ENCODE measurements at regions not wholly inside any gene's neighbourhood (a gene's known extent, or its start where the extent isn't known, plus 50 kb on each side); places are given as distances from the start of the nearest gene placed in this dataset.

DNA sequence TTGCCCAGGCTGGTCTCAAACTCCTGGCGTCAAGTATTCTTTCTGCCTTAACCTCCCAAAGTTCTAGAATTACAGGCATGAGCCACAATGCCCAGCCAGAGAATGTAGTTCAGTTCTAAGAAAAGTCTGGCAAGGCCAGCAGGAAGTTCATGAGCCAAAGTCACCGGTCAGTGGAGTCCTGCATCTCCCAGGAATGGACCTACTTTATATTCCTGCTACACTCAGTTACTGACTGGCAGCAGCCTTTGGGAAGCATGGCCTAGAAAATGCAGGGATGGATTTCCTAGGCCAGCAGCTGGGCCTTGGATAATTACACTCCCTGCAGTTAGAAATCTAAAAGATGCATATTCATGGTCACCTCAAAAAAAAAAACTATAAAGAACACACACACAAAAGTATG is 135.7 kb downstream of the CAAP1 start:
- Histone ChIP-seq H3K27me3 (replicated peaks in 1 of 4; ENCODE audit: control insufficient read depth in 3 of 4, extremely low read depth in 1 of 4, insufficient read depth in 3 of 4, low read length in 3 of 4) (no peaks in the 10 kb centered on the region), H3K23me2 (ENCODE audit: low read depth, low read length) (no peaks in the 10 kb centered on the region), H3K14ac (ENCODE audit: insufficient read length) (no peak overlapping the region), H2BK5ac (ENCODE audit: low read depth, low read length) (no peak overlapping the region), H3K79me2 (ENCODE audit: control insufficient read depth in 1 of 2, insufficient read depth in 2 of 2, low read length in 2 of 2) (no peaks in the 10 kb centered on the region), H2AK5ac (ENCODE audit: low read depth, low read length) (no peak overlapping the region), H2BK120ac (replicated peaks; ENCODE audit: low read depth, low read length) (no peak overlapping the region), H3K4me3 (ENCODE audit: extremely low read depth in 1 of 4, insufficient read depth in 2 of 4, low read depth in 3 of 4, low read length in 4 of 4) (no peak overlapping the region), H3K4ac (replicated peaks; ENCODE audit: insufficient read length, low read depth, low read length) (no peak overlapping the region), H4K8ac (ENCODE audit: extremely low read depth, insufficient read depth, low read length) (no peak overlapping the region), H2BK15ac (ENCODE audit: low read length) (no peak overlapping the region), H3K9ac (replicated peaks in 1 of 4; ENCODE audit: extremely low read depth in 1 of 4, low read depth in 3 of 4, low read length in 3 of 4) (no peak overlapping the region), H4K5ac (ENCODE audit: insufficient read length, low read depth, low read length) (no peak overlapping the region), H3K79me1 (ENCODE audit: low read depth, low read length) (no peaks in the 10 kb centered on the region), H3K56ac (replicated peaks; ENCODE audit: insufficient read length, low read depth, low read length) (no peak overlapping the region), H3K4me1 (replicated peaks in 1 of 4; ENCODE audit: control insufficient read depth in 3 of 4, insufficient read depth in 4 of 4, low read length in 3 of 4) (peaks cover 0 to 8% (median 5%) of the 10 kb centered on the region in 4 experiments; a peak in 5 of 7 replicates), H3K23ac (ENCODE audit: insufficient read length) (no peak overlapping the region), H3K27ac (ENCODE audit: low read depth, low read length) (no peak overlapping the region), H2AFZ (ENCODE audit: low read length) (no peak overlapping the region), H2BK20ac (ENCODE audit: low read length) (no peak overlapping the region), H4K20me1 (replicated peaks in 1 of 2; ENCODE audit: control insufficient read depth in 1 of 2, insufficient read depth in 2 of 2, low read length in 2 of 2) (no peaks in the 10 kb centered on the region), H3K9me3 (ENCODE audit: insufficient read depth in 2 of 2, low read depth in 1 of 2, low read length in 1 of 2) (no peaks in the 10 kb centered on the region), H3K18ac (ENCODE audit: extremely low read depth, low read length) (no peak overlapping the region), H2BK12ac (ENCODE audit: low read depth, low read length) (no peak overlapping the region), H4K91ac (replicated peaks; ENCODE audit: insufficient read length, low read length) (no peak overlapping the region), H3K4me2 (ENCODE audit: insufficient read depth in 1 of 2, low read depth in 2 of 2, low read length in 2 of 2) (no peak overlapping the region), H3K36me3 (ENCODE audit: control insufficient read depth in 2 of 4, insufficient read depth in 4 of 4, low read length in 3 of 4) (no peaks in the 10 kb centered on the region)
- TF ChIP-seq HDAC6 (IDR thresholded peaks at IDR 0.05; ENCODE audit: low read depth, low read length) (no peak), ATF2 (IDR thresholded peaks at IDR 0.05; ENCODE audit: low read length) (no peak), TEAD4 (IDR thresholded peaks at IDR 0.05; ENCODE audit: low read depth, low read length) (no peak), USF2 (IDR thresholded peaks at IDR 0.05; ENCODE audit: low read length) (no peak)
- CTCF ChIA-PET (ENCODE audit: partially characterized antibody), result interaction anchor here (2.3 to 2.8 kb wide), 2 partner anchors 9 to 100 kb away, joined by 8 to 16 read pairs; no protein-coding TSS in a partner anchor
- DNase-seq (ENCODE audit: low read depth in 1 of 2, low spot score in 2 of 2), result no peak
- FAIRE-seq, result no peak
- WGBS, 2 experiments (ENCODE audit: extremely low coverage in 1 of 2, insufficient coverage in 1 of 2, insufficient read length in 1 of 2, insufficient replicate concordance in 2 of 2, low coverage in 1 of 2, low lambda C conversion rate in 2 of 2, missing lambda C conversion rate in 1 of 2), result 95% methylated on average over 2 of the region's 2 CpGs; no CpG with 5 or more reads in 1 of the 2 experiments
- POLR2A ChIA-PET (ENCODE audit: partially characterized antibody), result interaction anchor here (0.6 kb wide), 1 partner anchor 219 kb away, joined by 3 read pairs; no protein-coding TSS in a partner anchor
